ENCODE measurements at regions not wholly inside any gene's neighbourhood (a gene's known extent, or its start where the extent isn't known, plus 50 kb on each side); places are given as distances from the start of the nearest gene placed in this dataset.

DNA sequence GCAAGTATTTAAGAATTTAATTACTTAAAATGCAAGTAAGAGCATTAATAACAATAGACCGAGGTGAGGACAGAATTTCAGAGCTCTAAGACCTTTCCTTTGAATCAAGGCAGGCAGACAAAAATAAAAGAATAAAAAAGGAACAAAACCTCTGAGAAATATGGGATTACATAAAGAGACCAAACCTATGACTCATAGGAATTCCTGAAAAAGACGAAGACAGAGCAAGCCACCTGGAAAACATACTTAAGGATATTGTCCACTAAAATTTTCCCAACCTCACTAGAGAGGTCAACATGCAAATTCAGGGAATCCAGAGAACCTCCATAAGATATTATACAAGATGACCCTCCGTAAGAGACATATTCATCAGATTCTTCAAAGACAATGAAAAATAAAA is 325.1 kb downstream of the AEBP2 start:
- TF ChIP-seq EZH2 (IDR thresholded peaks at IDR 0.05) (no peak), POLR2AphosphoS5 (IDR thresholded peaks at IDR 0.05; ENCODE audit: borderline replicate concordance, low read depth, low read length) (no peak)
